K562 (cell line): ENCODE measurements at regions not wholly inside any gene's neighbourhood (a gene's known extent, or its start where the extent isn't known, plus 50 kb on each side); places are given as distances from the start of the nearest gene placed in this dataset.

Source experiments
- ATAC-seq: fragments of 200-7000 bp; cut with Tn5 transposase; 3 replicates; pipeline ENCODE4 v1.9.1; 2020; ENCODE audit warnings: moderate library complexity
- BruUV-seq: library from RNA; stranded (reverse); fragments of 400-500 nt; replicated peaks from 2 replicates; lab custom pipeline; 2021; lab: Mats Ljungman, UMichigan
- CTCF ChIA-PET: fragments of 300-600 bp; formaldehyde crosslinking; extraction: SDS; loops from one replicate; lab custom pipeline; 2021; ENCODE audit warnings: low intra/inter-chr PET ratio; lab: Yijun Ruan, JAX
- POLR2A ChIA-PET: fragments of 300-600, 350-650 bp; sonication (Branson Sonifier 250); formaldehyde crosslinking; extraction: SDS; loops from one replicate; lab custom pipeline; 2021; ENCODE audit warnings: antibody characterized with exemption, inconsistent platforms; lab: Yijun Ruan, JAX
- DNase-seq, 4 experiments: peaks; one replicate each; pipeline versions ENCODE4 v3.0.0 to v3.0.0-alpha.2; 2011 to 2018; ENCODE audit warnings: low spot score in 3 of 4, mixed read lengths in 3 of 4; ENCODE audit errors: extremely low read depth in 1 of 4
- FAIRE-seq: peaks from 2 replicates; lab custom pipeline; 2011; peaks lifted over from hg19 to GRCh38; lab: Jason Lieb, UNC
- H2AFZ ChIP-seq: 2 replicates; pipeline ENCODE4 v1.6.0; 2011; ENCODE audit warnings: low read depth, low read length, control low read depth, inconsistent platforms
- H3K27ac ChIP-seq: fragments of 200-600 bp; 3 replicates; pipeline ENCODE4 v1.8.0; 2011; ENCODE audit warnings: low read depth, mild to moderate bottlenecking, control low read depth, inconsistent platforms, low read length, moderate library complexity, mixed read lengths; ENCODE audit errors: extremely low read depth
- H3K27me3 ChIP-seq, 2 experiments: fragments of 300-600 bp in 1 of 2; 2 replicates in 1 of 2; 3 replicates in 1 of 2; pipeline versions ENCODE4 v1.6.0 to v1.8.0; 2011; ENCODE audit warnings: inconsistent platforms in 2 of 2, low read length in 2 of 2, mild to moderate bottlenecking in 1 of 2, mixed read lengths in 1 of 2, moderate library complexity in 1 of 2; ENCODE audit not compliant: control insufficient read depth in 2 of 2, insufficient read depth in 2 of 2
- H3K36me3 ChIP-seq: fragments of 300-600 bp; 3 replicates; pipeline ENCODE4 v1.8.0; 2011; ENCODE audit warnings: mild to moderate bottlenecking, low read length, inconsistent platforms; ENCODE audit not compliant: control insufficient read depth, insufficient read depth
- H3K4me1 ChIP-seq, 2 experiments: fragments of 200-600 bp in 1 of 2; replicated peaks in 1 of 2; 2 replicates in 1 of 2; 3 replicates in 1 of 2; pipeline versions ENCODE4 v1.5.1 to v1.8.0; 2011; ENCODE audit warnings: inconsistent platforms in 2 of 2, low read length in 2 of 2, mild to moderate bottlenecking in 1 of 2, mixed read lengths in 1 of 2, moderate library complexity in 1 of 2; ENCODE audit not compliant: control insufficient read depth in 2 of 2, insufficient read depth in 2 of 2
- H3K4me2 ChIP-seq: 2 replicates; pipeline ENCODE4 v1.6.1; 2011; ENCODE audit warnings: low read length, control low read depth, inconsistent platforms, mixed read lengths; ENCODE audit not compliant: insufficient read depth
- H3K4me3 ChIP-seq: fragments of 200-600 bp; sonication (generic), shearing (Covaris generic); 2 replicates; pipeline ENCODE4 v1.5.1; 2016; ENCODE audit warnings: control low read depth, inconsistent platforms
- H3K79me2 ChIP-seq: fragments of 200-600 bp; 3 replicates; pipeline ENCODE4 v1.8.0; 2011; ENCODE audit warnings: low read length, inconsistent platforms; ENCODE audit not compliant: control insufficient read depth, insufficient read depth
- H3K9ac ChIP-seq, 2 experiments: 2 replicates each; pipeline versions ENCODE4 v1.6.0 to v1.6.1; 2011; ENCODE audit warnings: low read depth in 2 of 2, low read length in 2 of 2, control low read depth in 1 of 2, inconsistent platforms in 1 of 2, mild to moderate bottlenecking in 1 of 2, mixed read lengths in 1 of 2; ENCODE audit not compliant: insufficient read depth in 1 of 2
- H3K9me1 ChIP-seq: one replicate; pipeline ENCODE4 v1.6.0; 2011; ENCODE audit warnings: inconsistent platforms, mild to moderate bottlenecking, low read length, moderate library complexity; ENCODE audit not compliant: control insufficient read depth, insufficient read depth
- H3K9me3 ChIP-seq: replicated peaks from 2 replicates; pipeline ENCODE4 v1.5.1; 2011; ENCODE audit warnings: low read depth, low read length, inconsistent platforms; ENCODE audit not compliant: control insufficient read depth, insufficient read depth
- H4K20me1 ChIP-seq: replicated peaks from 2 replicates; pipeline ENCODE4 v1.6.1; 2011; ENCODE audit warnings: low read length, inconsistent platforms, mixed read lengths; ENCODE audit not compliant: control insufficient read depth, insufficient read depth
- ADNP ChIP-seq: fragments of 200-800 bp; sonication (Bioruptor generic); IDR thresholded peaks from 2 replicates; pipeline ENCODE4 v1.6.1; 2016; ENCODE audit warnings: missing genetic modification characterization, missing compliant biosample characterization
- CCNT2 ChIP-seq: IDR thresholded peaks from 2 replicates; pipeline ENCODE4 v1.6.1; 2011; ENCODE audit warnings: borderline replicate concordance, low read depth, mild to moderate bottlenecking, moderate library complexity, mixed read lengths, low read length; ENCODE audit not compliant: insufficient read length; ENCODE audit errors: extremely low read depth
- POLR2A ChIP-seq: fragments of 450-650 bp; conservative IDR thresholded peaks from 2 replicates; pipeline ENCODE4 v1.6.1; 2016
- PYGO2 ChIP-seq: fragments of 450-650 bp; IDR thresholded peaks from 2 replicates; pipeline ENCODE4 v1.6.1; 2016; ENCODE audit warnings: mild to moderate bottlenecking, missing genetic modification characterization, moderate library complexity, missing compliant biosample characterization
- ZFP30 ChIP-seq: fragments of 250-450 bp; sonication (Bioruptor Pico); IDR thresholded peaks from 2 replicates; pipeline ENCODE4 v1.8.0; 2022; ENCODE audit warnings: moderate library complexity, mild to moderate bottlenecking, inconsistent platforms, borderline replicate concordance
- ZNF174 ChIP-seq: fragments of 250-450 bp; sonication (Bioruptor Pico); IDR thresholded peaks from 2 replicates; pipeline ENCODE4 v1.4.0; 2020; ENCODE audit warnings: mild to moderate bottlenecking
- ZNF507 ChIP-seq: conservative IDR thresholded peaks from 2 replicates; pipeline ENCODE4 v1.6.1; 2017; ENCODE audit warnings: missing genetic modification characterization, missing compliant biosample characterization
- WGBS: fragments of 100-300 bp; shearing (Covaris generic); methylation state at CpG from one replicate; pipeline ENCODE4 v1.1.6; 2016; ENCODE audit warnings: low coverage, mixed read lengths; ENCODE audit not compliant: insufficient coverage; ENCODE audit errors: missing lambda C conversion rate; 5-methylcytosine and 5-hydroxymethylcytosine counted together
- in situ Hi-C: fragments of 300-500 bp; cut with MboI; formaldehyde crosslinking; loops from 4 replicates; pipeline ENCODE4 v1.15.0; 2018; ENCODE audit warnings: inconsistent platforms, mixed read lengths
- intact Hi-C: fragments of 100-400 bp; cut with micrococcal nuclease; formaldehyde crosslinking; loops from 2 replicates; pipeline ENCODE4 v1.14.2; 2022
- TF ChIP-seq, protein P1 (sequence below): sonication (generic); formaldehyde crosslinking; IDR thresholded peaks from 2 replicates; pipeline ENCODE4 v1.8.1; 2023; ENCODE audit warnings: mild to moderate bottlenecking, missing genetic modification reagents
- TF ChIP-seq, protein P2 (sequence below), 2 experiments: fragments of 450-650 bp; IDR thresholded peaks; 2 replicates each; pipeline ENCODE4 v1.6.1; 2016; ENCODE audit warnings: mild to moderate bottlenecking in 2 of 2, borderline replicate concordance in 1 of 2, low read depth in 1 of 2, moderate library complexity in 1 of 2
- TF ChIP-seq, protein P3 (sequence below): IDR thresholded peaks from 2 replicates; pipeline ENCODE4 v1.6.1; 2011; ENCODE audit not compliant: insufficient read length; ENCODE audit errors: extremely low read depth
- TF ChIP-seq, protein P4 (sequence below): sonication (generic); formaldehyde crosslinking; IDR thresholded peaks from 2 replicates; pipeline ENCODE4 v1.8.0; 2023; ENCODE audit warnings: mild to moderate bottlenecking, missing genetic modification reagents

DNA sequence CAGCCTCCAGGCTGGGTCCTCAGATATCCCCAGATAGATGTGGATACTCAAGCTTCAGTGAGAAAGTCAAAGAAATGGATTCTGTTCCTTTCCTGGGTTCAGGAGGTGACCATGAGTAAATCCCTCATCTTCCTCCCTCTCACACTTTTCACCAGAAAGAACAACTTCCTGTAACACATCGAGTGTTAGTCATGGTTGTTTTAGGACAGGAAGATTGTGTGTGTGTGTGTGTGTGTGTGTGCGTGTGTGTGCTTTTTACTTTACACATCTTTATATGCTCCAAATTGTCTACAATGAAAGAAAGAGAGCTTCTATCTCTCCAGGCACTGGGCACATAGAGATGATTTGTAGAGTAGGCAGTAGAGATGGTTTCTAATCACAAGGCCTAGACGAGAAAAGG lies 139.9 kb downstream of the TBXT start:
- no peaks in the 10 kb centered on the region for H3K9me1 ChIP-seq
- H3K79me2 ChIP-seq = no peaks in the 10 kb centered on the region
- FAIRE-seq (no peak), ATAC-seq (no peak), DNase-seq (no peak)
- no peak overlapping the region for H3K9ac ChIP-seq
- no peak overlapping the region for H3K4me3 ChIP-seq
- 2% methylated on average over 3 of the region's 3 CpGs for WGBS
- no peak overlapping the region for H2AFZ ChIP-seq
- ChIA-PET CTCF (no interaction called here), POLR2A (interaction anchor here (0.7 kb wide), 1 partner anchor 366 kb away, joined by 3 read pairs; no protein-coding TSS in a partner anchor)
- no peaks in the 10 kb centered on the region for H3K9me3 ChIP-seq
- in situ Hi-C loops (no loop called here), intact Hi-C loops (no loop called here)
- H4K20me1 ChIP-seq = no peaks in the 10 kb centered on the region
- no peaks in the 10 kb centered on the region for H3K4me1 ChIP-seq
- H3K36me3 ChIP-seq = no peaks in the 10 kb centered on the region
- BruUV-seq = no TSS peak
- no peak overlapping the region for H3K27ac ChIP-seq
- H3K27me3 ChIP-seq = no peaks in the 10 kb centered on the region
- no peak overlapping the region for H3K4me2 ChIP-seq
- TF ChIP-seq PYGO2 (tag) = no peak
- TF ChIP-seq, protein P1, sequence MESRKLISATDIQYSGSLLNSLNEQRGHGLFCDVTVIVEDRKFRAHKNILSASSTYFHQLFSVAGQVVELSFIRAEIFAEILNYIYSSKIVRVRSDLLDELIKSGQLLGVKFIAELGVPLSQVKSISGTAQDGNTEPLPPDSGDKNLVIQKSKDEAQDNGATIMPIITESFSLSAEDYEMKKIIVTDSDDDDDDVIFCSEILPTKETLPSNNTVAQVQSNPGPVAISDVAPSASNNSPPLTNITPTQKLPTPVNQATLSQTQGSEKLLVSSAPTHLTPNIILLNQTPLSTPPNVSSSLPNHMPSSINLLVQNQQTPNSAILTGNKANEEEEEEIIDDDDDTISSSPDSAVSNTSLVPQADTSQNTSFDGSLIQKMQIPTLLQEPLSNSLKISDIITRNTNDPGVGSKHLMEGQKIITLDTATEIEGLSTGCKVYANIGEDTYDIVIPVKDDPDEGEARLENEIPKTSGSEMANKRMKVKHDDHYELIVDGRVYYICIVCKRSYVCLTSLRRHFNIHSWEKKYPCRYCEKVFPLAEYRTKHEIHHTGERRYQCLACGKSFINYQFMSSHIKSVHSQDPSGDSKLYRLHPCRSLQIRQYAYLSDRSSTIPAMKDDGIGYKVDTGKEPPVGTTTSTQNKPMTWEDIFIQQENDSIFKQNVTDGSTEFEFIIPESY (CRISPR knock-in tag) = no peak
- TF ChIP-seq ADNP (tag) = no peak
- TF ChIP-seq ZNF507 (tag) = no peak
- TF ChIP-seq, protein P2, sequence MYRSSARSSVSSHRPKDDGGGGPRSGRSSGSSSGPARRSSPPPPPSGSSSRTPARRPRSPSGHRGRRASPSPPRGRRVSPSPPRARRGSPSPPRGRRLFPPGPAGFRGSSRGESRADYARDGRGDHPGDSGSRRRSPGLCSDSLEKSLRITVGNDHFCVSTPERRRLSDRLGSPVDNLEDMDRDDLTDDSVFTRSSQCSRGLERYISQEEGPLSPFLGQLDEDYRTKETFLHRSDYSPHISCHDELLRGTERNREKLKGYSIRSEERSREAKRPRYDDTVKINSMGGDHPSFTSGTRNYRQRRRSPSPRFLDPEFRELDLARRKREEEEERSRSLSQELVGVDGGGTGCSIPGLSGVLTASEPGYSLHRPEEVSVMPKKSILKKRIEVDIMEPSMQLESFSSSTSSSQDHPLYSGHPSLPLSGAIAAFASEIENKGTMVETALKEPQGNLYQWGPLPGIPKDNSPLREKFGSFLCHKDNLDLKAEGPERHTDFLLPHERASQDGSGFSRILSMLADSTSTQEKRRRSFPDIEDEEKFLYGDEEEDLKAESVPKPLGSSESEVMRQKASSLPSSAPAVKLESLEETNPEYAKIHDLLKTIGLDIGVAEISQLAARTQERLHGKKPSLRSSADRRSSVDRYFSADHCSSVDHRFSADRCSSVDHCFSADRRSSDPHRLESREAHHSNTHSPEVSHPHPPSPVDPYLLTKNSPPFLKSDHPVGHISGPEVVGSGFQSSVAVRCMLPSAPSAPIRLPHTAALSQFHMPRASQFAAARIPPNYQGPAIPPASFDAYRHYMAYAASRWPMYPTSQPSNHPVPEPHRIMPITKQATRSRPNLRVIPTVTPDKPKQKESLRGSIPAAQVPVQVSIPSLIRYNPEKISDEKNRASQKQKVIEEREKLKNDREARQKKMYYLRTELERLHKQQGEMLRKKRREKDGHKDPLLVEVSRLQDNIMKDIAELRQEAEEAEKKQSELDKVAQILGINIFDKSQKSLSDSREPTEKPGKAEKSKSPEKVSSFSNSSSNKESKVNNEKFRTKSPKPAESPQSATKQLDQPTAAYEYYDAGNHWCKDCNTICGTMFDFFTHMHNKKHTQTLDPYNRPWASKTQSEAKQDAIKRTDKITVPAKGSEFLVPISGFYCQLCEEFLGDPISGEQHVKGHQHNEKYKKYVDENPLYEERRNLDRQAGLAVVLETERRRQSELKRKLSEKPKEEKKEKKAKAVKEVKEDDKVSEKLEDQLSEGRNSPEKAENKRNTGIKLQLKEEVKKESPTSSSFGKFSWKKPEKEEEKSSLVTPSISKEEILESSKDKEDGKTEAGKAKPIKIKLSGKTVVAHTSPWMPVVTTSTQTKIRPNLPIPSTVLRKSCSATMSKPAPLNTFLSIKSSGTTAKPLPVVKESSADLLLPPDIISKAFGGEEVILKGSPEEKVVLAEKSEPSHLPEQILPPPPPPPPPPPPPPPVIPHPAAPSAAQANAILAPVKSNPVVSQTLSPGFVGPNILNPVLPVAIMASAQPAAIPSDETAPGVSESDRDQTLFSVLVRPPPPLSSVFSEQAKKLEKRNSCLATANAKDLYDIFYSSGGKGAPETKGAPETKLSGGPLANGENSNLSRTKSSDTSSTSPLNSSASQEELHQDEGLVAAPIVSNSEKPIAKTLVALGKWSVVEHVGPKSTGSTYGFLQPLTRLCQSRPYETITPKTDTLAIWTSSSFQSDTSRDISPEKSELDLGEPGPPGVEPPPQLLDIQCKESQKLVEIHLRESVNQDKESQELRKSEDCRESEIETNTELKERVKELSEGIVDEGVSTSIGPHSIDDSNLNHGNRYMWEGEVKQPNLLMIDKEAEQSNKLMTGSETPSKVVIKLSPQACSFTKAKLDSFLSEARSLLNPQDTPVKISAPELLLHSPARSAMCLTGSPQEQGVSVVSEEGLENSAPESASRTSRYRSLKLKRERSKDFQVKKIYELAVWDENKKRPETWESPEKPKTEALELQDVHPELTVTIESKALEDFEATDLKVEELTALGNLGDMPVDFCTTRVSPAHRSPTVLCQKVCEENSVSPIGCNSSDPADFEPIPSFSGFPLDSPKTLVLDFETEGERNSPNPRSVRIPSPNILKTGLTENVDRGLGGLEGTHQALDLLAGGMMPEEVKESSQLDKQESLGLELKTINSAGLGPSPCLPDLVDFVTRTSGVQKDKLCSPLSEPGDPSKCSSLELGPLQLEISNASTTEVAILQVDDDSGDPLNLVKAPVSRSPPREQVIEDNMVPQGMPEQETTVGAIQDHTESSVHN (IDR thresholded peaks at IDR 0.05; ENCODE audit: borderline replicate concordance in 1 of 2, low read depth in 1 of 2) = no peak
- TF ChIP-seq, protein P3, sequence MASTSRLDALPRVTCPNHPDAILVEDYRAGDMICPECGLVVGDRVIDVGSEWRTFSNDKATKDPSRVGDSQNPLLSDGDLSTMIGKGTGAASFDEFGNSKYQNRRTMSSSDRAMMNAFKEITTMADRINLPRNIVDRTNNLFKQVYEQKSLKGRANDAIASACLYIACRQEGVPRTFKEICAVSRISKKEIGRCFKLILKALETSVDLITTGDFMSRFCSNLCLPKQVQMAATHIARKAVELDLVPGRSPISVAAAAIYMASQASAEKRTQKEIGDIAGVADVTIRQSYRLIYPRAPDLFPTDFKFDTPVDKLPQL = no peak
- TF ChIP-seq, protein P4, sequence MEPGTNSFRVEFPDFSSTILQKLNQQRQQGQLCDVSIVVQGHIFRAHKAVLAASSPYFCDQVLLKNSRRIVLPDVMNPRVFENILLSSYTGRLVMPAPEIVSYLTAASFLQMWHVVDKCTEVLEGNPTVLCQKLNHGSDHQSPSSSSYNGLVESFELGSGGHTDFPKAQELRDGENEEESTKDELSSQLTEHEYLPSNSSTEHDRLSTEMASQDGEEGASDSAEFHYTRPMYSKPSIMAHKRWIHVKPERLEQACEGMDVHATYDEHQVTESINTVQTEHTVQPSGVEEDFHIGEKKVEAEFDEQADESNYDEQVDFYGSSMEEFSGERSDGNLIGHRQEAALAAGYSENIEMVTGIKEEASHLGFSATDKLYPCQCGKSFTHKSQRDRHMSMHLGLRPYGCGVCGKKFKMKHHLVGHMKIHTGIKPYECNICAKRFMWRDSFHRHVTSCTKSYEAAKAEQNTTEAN (CRISPR knock-in tag) = no peak
- no peak for TF ChIP-seq ZNF174
- TF ChIP-seq CCNT2 = no peak
- TF ChIP-seq POLR2A = no peak
- no peak for TF ChIP-seq ZFP30 (CRISPR knock-in tag)
